GM12874 (cell line): ENCODE measurements at regions not wholly inside any gene's neighbourhood (a gene's known extent, or its start where the extent isn't known, plus 50 kb on each side); places are given as distances from the start of the nearest gene placed in this dataset.

Experiments
- CTCF ChIP-seq: IDR thresholded peaks from 2 replicates; pipeline ENCODE4 v1.5.1; 2011; ENCODE audit warnings: low read depth, mild to moderate bottlenecking, control low read depth, low read length, moderate library complexity; ENCODE audit not compliant: insufficient read depth

GRCh38 chr16:72373201-72373600 is 201.2 kb upstream of the PMFBP1 start:
- TF ChIP-seq CTCF: no peak

GRCh38 chr16:72372087-72373045 is 200.4 kb upstream of the PMFBP1 start:
- no peak for TF ChIP-seq CTCF

DNA sequence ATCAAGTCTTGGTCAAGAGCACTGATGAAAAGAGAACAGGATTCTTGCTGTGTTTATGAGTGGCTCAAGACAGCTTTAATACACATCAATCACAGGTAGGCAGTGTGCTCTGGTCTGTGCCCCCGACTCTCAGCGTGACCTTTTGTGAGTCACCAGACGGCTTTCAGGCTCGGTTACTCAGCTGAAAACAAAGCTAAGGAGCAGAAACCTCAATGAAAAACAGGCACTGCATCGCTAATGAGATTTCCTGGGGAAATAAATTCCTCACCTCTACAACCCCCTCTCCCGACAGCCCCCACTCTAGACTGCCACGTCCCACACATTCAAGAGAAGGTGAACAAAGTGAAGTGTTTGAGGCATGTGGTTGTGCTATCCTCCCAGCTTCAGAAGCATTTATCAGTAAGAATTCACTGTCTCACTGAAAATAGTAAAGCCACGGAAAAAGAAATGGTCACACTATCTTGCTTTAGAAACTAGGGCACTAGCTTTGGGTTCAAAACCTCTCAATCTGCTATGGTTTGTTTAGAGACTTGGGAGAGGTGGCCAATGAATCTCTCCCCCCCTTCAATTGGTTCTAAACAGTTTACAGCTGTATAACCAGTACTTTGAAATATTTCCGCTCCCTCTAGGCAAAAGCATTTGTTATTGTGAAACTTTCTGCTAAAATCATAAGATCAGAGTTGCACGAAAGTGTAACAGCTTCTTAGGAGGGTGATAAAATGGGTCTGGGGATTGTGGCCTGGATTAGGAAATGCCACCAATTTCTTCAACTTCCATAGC is 199.5 kb upstream of the PMFBP1 start:
- TF ChIP-seq CTCF: no peak

- TF ChIP-seq CTCF: no peak
Measured at GRCh38 chr16:72369274-72369673, 197.3 kb upstream of the PMFBP1 start.

DNA sequence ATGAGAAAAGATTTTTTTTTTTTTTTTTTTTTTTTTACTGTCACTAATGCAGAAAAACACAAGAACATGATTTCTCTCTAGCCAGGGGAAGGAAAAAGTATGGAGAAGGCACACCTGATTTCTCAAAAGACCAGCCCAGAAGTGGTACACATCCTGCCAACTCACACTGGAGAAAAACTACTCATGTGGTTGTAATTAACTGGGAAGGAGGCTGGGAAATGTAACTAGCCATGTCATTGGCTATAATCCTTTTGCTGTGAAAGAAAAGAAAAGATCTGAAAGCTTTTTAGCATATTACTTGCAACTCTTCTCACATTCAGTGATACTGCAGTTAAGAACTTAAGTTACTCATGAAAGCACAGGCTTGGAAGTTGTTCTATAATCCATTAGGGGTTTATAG is 195.9 kb upstream of the PMFBP1 start:
- no peak for TF ChIP-seq CTCF

DNA sequence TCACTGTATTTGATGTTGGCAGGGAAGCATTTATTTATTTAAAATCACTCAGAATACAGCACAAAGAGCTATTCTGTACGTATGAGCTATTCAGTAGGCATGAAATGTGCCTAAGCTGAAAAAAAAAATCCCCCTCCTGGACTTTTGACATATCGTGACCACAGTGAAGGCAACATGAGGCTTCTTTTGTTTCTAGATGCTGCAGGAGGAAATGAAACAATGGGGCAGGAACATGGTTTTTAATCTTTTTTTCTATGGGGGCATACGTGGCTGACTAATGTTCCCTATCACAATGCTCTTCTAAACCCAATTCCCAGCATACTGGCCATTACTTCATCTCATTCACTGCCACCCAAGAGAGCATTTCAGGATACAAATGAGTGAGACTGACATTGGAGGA is 191.0 kb upstream of the PMFBP1 start:
- TF ChIP-seq CTCF: no peak

- TF ChIP-seq CTCF: no peak
Measured at GRCh38 chr16:72362476-72362875, 190.5 kb upstream of the PMFBP1 start.
